ENCODE measurements at regions not wholly inside any gene's neighbourhood (a gene's known extent, or its start where the extent isn't known, plus 50 kb on each side); places are given as distances from the start of the nearest gene placed in this dataset.

DNA sequence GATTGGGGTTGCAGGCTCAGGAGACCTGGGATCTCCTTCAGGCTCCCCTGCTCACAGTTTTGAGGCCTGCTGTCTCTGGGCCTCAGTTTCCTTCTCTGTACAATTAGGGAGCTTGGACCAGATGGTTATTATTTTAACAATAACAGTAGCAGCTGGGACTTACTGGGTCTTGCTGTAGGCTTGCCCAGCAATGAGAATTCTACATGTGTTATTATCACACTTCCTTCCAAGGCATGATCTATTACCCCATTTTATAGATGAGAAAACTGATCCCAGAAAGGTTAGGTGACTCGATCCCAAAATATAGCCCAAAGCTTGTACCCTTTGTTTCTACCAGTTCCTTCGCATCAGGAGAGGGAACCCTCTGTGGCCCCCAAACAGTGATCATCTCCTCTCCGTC, 153.8 kb downstream of the PTPRU start:
- TF ChIP-seq, protein P1, sequence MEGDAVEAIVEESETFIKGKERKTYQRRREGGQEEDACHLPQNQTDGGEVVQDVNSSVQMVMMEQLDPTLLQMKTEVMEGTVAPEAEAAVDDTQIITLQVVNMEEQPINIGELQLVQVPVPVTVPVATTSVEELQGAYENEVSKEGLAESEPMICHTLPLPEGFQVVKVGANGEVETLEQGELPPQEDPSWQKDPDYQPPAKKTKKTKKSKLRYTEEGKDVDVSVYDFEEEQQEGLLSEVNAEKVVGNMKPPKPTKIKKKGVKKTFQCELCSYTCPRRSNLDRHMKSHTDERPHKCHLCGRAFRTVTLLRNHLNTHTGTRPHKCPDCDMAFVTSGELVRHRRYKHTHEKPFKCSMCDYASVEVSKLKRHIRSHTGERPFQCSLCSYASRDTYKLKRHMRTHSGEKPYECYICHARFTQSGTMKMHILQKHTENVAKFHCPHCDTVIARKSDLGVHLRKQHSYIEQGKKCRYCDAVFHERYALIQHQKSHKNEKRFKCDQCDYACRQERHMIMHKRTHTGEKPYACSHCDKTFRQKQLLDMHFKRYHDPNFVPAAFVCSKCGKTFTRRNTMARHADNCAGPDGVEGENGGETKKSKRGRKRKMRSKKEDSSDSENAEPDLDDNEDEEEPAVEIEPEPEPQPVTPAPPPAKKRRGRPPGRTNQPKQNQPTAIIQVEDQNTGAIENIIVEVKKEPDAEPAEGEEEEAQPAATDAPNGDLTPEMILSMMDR (IDR thresholded peaks at IDR 0.05) = no peak
- TF ChIP-seq JUNB (IDR thresholded peaks at IDR 0.05) (no peak), POLR2A (IDR thresholded peaks at IDR 0.05; ENCODE audit: low read length) (no peak), NFE2L2 (conservative IDR thresholded peaks at IDR 0.05; ENCODE audit: low read length) (no peak), CHD2 (IDR thresholded peaks at IDR 0.05; ENCODE audit: low read length, partially characterized antibody) (no peak)
- TF ChIP-seq, protein P2, sequence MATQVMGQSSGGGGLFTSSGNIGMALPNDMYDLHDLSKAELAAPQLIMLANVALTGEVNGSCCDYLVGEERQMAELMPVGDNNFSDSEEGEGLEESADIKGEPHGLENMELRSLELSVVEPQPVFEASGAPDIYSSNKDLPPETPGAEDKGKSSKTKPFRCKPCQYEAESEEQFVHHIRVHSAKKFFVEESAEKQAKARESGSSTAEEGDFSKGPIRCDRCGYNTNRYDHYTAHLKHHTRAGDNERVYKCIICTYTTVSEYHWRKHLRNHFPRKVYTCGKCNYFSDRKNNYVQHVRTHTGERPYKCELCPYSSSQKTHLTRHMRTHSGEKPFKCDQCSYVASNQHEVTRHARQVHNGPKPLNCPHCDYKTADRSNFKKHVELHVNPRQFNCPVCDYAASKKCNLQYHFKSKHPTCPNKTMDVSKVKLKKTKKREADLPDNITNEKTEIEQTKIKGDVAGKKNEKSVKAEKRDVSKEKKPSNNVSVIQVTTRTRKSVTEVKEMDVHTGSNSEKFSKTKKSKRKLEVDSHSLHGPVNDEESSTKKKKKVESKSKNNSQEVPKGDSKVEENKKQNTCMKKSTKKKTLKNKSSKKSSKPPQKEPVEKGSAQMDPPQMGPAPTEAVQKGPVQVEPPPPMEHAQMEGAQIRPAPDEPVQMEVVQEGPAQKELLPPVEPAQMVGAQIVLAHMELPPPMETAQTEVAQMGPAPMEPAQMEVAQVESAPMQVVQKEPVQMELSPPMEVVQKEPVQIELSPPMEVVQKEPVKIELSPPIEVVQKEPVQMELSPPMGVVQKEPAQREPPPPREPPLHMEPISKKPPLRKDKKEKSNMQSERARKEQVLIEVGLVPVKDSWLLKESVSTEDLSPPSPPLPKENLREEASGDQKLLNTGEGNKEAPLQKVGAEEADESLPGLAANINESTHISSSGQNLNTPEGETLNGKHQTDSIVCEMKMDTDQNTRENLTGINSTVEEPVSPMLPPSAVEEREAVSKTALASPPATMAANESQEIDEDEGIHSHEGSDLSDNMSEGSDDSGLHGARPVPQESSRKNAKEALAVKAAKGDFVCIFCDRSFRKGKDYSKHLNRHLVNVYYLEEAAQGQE (IDR thresholded peaks at IDR 0.05) = no peak
- TF ChIP-seq, protein P3, sequence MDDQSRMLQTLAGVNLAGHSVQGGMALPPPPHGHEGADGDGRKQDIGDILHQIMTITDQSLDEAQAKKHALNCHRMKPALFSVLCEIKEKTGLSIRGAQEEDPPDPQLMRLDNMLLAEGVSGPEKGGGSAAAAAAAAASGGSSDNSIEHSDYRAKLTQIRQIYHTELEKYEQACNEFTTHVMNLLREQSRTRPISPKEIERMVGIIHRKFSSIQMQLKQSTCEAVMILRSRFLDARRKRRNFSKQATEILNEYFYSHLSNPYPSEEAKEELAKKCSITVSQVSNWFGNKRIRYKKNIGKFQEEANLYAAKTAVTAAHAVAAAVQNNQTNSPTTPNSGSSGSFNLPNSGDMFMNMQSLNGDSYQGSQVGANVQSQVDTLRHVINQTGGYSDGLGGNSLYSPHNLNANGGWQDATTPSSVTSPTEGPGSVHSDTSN (IDR thresholded peaks at IDR 0.05) = no peak
- TF ChIP-seq, protein P4, sequence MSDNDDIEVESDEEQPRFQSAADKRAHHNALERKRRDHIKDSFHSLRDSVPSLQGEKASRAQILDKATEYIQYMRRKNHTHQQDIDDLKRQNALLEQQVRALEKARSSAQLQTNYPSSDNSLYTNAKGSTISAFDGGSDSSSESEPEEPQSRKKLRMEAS (IDR thresholded peaks at IDR 0.05) = no peak
